NCI-H748 treated with DMSO at 0.1 percent for 48 hours (cell line): ENCODE measurements at regions not wholly inside any gene's neighbourhood (a gene's known extent, or its start where the extent isn't known, plus 50 kb on each side); places are given as distances from the start of the nearest gene placed in this dataset.

Experiments
- DNase-seq: peaks from one replicate; lab custom pipeline; 2025; lab: John Stamatoyannopoulos, UW

DNA sequence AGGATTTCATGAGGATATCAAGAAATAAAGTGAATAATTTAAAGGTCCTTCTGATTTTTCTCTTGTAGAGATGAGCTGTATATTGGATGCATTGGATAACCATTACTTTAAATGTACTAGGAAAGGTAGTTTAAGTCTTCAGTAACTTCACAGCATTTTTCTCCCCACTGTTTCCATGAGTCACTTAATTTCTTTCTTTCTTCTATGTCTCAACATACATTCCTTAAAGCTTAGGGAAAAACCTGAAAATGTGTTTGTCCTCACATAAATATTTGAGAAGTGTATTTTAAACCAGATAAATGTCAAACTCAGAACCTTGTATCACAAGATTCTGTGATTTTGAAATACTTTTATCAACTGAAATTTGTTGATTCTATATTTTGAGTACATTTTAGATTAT lies 1970.2 kb upstream of the FLRT2 start:
- DNase-seq, result no peak

DNA sequence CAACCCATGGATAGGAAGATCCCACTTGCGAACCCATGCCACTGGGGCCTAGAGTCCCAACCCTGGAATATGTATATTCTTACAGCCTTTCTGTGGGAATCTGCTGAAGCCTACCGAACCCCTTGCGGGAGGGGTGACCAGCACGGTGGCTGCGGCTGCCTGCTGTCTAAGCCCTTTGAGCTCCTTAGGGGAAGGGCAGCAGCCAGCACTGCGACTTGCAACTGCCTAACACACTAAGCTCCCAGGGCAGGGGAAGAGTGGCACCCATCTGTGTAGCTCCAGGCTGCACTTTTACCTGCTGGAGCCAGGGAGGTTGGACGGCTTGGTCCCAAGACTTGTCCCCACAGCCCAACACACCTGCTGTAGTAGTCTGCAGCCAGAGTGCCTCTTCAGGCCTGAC lies 1968.7 kb upstream of the FLRT2 start:
- DNase-seq, result no peak

GRCh38 chr14:83566567-83566966 lies 1963.4 kb upstream of the FLRT2 start:
- no peak for DNase-seq

- no peak for DNase-seq
Observed at GRCh38 chr14:83568141-83568540, 1961.8 kb upstream of the FLRT2 start.

DNA sequence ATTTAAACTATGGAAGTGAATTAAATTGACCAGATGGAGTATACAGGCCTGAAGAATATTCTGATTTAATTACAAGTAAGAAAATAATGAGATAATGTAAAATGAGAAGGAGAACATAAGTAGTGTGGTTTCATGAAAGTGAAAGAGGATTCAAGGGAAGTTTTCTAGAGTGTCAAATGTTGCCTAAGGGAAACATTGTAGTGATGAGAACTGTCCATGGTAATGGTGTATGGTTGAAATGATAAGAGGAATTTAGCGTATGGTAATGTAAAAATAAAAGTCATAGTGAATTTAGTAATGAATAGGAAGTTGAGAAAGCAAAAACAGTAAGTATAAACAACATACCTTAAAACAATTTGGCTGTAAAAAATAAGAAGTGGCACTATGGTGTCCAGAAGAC lies 1954.6 kb upstream of the FLRT2 start:
- DNase-seq, result no peak

GRCh38 chr14:83583201-83583600 lies 1946.7 kb upstream of the FLRT2 start:
- DNase-seq, result no peak

GRCh38 chr14:83594874-83595273 lies 1935.1 kb upstream of the FLRT2 start:
- no peak for DNase-seq

GRCh38 chr14:83607682-83608081 lies 1922.3 kb upstream of the FLRT2 start:
- no peak for DNase-seq

- DNase-seq, result no peak
Observed at GRCh38 chr14:83611491-83611890, 1918.5 kb upstream of the FLRT2 start.

DNA sequence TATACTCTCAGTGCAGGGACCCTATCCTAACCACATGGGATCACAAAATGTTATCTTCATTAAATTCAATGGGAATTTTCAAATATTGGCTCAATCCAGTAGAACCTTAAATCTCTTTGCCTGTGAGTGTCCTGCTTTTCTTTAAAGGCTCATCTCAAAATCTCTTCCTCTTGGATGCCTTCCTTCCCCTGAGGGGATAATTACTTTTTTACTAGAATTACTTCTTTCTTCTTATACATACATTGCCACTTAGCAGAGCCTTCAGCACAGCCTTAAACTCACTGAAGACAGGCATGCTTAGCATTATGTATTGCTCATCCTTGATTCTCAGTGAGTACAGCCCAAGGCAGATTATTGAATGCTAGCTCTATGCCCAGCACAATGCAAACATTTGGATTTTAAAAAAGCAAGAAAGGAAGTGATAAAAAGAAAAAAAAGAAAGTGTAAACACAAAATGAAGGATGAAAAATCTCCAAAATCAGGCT lies 1918.0 kb upstream of the FLRT2 start:
- DNase-seq, result no peak

DNA sequence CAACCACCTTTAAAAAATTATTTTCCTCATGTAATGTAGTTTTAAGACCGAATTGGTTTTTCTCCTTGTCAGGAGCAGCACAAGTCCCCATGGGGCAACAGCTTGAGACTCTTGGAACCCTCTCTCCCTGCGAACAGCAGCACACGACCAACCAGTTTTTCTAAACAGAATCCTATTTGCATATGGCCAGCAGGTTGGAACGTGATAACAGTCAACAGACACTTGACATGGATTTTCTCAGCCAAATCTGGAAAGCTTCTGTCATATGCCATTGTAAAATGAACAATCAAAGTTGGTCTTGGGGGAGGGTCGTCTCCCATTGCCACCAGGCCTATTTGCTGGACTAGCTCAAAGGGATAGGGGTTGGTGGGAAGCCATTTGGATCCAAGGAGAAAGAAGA lies 1915.0 kb upstream of the FLRT2 start:
- DNase-seq, result no peak

GRCh38 chr14:83624541-83624940 lies 1905.4 kb upstream of the FLRT2 start:
- DNase-seq, result no peak

- DNase-seq, result no peak
Observed at GRCh38 chr14:83632375-83632774, 1897.6 kb upstream of the FLRT2 start.

GRCh38 chr14:83638748-83639504 lies 1891.0 kb upstream of the FLRT2 start:
- DNase-seq, result peak; percentile 68

GRCh38 chr14:83639505-83639875 lies 1890.5 kb upstream of the FLRT2 start:
- peak; percentile 25 for DNase-seq

DNA sequence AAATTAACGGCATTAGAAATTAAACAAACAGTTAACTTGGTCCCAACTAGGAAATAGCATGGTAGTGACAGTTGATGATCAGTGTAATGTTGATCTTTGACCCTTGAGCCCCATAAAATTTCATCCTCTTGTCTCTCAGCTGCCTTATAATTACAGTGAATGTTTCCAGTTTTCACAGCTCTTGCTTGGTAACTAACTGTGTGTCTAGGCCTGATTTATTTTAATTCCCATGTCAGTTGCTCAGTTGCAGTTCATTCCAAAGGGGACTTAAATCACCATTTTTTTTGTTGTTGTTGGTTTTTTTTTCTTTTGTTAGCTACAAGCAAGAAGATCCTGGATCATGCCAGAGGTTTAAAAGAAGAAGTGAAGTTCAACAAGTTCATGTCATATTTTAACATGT lies 1883.7 kb upstream of the FLRT2 start:
- DNase-seq, result no peak

DNA sequence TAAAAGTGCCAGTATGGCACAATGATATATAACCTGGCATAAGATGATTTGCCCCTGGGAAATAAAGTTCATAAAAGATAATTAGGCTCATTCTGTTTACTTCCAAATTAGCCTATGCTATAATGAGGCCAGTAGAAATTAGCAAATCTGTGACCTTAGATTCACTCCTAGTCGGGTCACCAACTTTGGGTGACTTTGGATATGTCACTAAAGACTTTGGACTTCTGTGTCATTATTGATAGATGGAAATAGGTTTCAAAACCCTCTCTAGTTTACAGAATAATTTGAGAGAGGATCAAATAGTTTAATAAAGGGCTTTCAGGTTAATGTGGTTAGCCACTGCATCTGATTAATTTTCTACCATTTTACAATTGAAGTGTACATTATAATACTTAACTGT lies 1869.3 kb upstream of the FLRT2 start:
- DNase-seq, result no peak

DNA sequence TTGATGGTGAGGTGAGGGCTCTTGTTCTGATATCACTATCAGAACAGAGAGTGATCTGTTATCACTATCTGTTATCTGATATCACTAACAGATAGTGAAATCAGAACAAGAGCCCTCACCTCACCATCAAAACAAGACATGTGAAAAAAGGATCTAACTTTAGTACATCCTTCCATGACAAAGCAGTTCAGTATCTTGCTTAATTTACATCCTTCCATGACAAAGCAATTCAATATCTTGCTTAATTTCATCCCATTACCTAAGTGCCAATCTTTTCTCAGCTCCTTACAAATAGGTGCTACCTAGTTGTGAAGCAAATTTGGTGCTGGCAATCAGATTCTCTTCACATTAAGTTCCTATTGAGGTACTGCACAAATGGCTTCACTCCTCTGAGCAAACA lies 1865.6 kb upstream of the FLRT2 start:
- DNase-seq, result no peak

DNA sequence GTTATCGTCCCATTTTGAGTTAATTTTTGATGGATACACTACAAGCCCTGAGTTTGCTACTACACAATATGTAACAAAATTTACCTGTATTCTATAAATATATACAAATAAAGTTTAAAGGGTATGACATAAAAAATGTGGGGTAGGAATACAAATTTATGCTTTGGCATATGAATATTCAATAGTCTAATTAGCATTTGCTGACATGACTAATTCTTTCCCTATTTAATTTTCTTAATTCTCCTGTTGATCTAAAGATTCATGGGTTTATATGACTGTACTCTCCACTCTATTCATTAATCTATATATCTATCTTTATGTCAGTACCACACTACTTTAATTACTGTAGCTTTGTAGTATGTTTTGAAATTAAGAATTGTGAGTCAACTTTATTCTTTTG lies 1840.7 kb upstream of the FLRT2 start:
- no peak for DNase-seq

DNA sequence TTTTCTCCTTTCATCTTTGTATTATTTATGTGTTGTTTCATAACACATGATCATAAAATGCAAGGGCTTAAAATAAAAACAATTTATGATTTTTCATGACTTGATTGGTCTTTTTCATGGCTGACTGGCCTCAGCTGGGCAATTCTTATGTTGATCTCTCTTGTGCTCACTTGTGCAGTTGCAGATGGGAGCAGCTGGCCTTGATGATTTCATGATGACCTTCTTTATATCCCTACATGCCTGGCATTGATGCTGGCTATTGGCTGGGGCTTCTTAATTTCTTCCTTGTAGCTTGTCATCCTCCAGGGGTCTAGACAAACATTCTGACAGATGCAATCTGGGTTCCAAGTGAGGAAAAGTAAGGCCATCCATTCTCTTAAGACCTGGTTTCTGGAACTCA lies 1832.8 kb upstream of the FLRT2 start:
- DNase-seq, result no peak

- no peak for DNase-seq
Observed at GRCh38 chr14:83702619-83703018, 1827.3 kb upstream of the FLRT2 start.

DNA sequence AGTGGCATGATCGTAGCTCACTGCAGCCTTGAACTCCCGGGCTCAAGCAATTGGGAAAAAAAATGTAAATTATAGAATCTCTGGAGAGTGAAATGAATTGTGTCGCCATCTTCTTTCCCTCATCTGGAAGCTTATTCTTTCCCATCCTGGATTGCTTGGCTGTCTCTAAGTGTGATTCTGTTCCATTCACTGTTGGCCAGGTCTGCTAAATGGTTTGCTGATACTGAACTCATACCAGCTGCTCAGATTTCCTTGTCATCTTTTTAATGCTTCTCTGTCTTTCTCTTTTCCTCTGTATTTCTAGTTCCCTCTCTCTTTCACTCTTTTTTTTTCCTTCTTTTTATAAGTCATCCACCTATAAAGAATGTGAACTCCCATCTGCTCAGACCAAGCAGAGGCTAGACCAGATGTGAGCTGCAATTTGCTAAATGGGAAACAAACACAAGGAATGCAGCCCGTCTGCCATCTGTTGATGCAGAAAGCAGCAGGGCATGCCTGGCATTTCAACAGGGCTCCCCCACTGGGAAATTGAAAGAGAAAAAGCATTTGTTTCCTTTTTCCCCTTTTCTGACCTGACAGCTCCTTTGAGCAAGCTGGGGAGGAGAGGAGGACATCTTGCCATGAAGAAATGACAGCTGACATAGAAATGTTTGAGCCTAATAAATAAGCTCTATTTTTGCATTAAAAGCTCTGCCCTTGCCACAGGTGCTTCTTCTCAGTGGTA lies 1823.6 kb upstream of the FLRT2 start:
- peak; percentile 20 for DNase-seq

- no peak for DNase-seq
Observed at GRCh38 chr14:83707056-83707455, 1822.9 kb upstream of the FLRT2 start.

GRCh38 chr14:83709116-83709515 lies 1820.8 kb upstream of the FLRT2 start:
- no peak for DNase-seq
